ENCODE measurements at regions not wholly inside any gene's neighbourhood (a gene's known extent, or its start where the extent isn't known, plus 50 kb on each side); places are given as distances from the start of the nearest gene placed in this dataset.

DNA sequence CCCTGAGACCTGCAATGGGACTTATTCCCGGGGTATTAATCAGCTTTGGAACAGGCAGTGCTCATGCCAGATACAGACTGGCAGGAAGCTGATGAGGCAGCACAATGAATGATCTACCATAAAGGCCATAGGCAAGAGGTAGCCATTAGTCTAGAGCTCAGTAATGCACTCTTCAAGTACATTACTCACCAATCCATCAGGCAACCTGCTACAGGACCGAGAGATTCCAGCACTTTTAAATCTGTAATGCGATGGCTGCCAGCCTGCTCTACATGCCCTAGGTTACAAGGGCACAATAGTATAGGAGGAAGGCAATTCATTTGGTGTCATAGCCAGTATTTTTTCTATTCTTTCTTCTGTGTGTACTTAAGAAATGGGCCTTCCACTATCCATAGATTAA is 217.8 kb upstream of the PMFBP1 start:
- 82% methylated on average over 3 of the region's 3 CpGs for WGBS (ENCODE audit: insufficient coverage, low coverage, low lambda C conversion rate, missing lambda C conversion rate)
- ATAC-seq (no peak), DNase-seq (no peak)
- TF ChIP-seq POLR2A (IDR thresholded peaks at IDR 0.05), result no peak
- TF ChIP-seq, protein P1, sequence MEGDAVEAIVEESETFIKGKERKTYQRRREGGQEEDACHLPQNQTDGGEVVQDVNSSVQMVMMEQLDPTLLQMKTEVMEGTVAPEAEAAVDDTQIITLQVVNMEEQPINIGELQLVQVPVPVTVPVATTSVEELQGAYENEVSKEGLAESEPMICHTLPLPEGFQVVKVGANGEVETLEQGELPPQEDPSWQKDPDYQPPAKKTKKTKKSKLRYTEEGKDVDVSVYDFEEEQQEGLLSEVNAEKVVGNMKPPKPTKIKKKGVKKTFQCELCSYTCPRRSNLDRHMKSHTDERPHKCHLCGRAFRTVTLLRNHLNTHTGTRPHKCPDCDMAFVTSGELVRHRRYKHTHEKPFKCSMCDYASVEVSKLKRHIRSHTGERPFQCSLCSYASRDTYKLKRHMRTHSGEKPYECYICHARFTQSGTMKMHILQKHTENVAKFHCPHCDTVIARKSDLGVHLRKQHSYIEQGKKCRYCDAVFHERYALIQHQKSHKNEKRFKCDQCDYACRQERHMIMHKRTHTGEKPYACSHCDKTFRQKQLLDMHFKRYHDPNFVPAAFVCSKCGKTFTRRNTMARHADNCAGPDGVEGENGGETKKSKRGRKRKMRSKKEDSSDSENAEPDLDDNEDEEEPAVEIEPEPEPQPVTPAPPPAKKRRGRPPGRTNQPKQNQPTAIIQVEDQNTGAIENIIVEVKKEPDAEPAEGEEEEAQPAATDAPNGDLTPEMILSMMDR (IDR thresholded peaks at IDR 0.05), result no peak
- intact Hi-C loops (cut with DNase I), result no loop called here
- no peaks in the 10 kb centered on the region for H3K27me3 ChIP-seq
- no peaks in the 10 kb centered on the region for H3K36me3 ChIP-seq
- H3K9me3 ChIP-seq, result peaks cover 0 to 7% (median 0%) of the 10 kb centered on the region in 4 donors
- H3K27ac ChIP-seq, result no peak overlapping the region
- H3K4me1 ChIP-seq, result no peaks in the 10 kb centered on the region
- H3K4me3 ChIP-seq, result no peak overlapping the region

DNA sequence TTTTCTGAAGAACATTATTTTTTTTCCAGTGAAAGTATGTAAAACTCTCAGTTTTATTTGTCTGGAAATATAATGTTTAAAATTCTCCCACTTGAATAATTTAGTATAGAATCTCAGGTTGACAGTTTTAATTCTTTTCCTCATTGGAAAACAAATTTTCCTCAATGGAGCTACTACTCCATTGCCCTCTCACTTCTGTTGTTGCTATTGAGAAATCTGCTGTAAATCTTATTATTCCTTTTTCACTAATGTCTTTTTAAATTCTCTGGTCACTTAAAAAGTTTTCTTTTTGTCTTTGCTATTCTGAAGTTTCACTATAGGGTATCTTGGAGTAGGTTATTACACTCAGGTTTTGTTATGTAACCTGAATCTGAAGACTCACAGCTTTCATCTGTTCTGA is 216.1 kb upstream of the PMFBP1 start:
- H3K4me1 ChIP-seq, result no peaks in the 10 kb centered on the region
- H3K36me3 ChIP-seq, result no peaks in the 10 kb centered on the region
- intact Hi-C loops (cut with DNase I), result no loop called here
- TF ChIP-seq, protein P1 (IDR thresholded peaks at IDR 0.05), result no peak
- no peak for TF ChIP-seq POLR2A (IDR thresholded peaks at IDR 0.05)
- no peak overlapping the region for H3K27ac ChIP-seq
- H3K9me3 ChIP-seq, result peaks cover 0 to 7% (median 0%) of the 10 kb centered on the region in 4 donors
- H3K4me3 ChIP-seq, result no peak overlapping the region
- no peaks in the 10 kb centered on the region for H3K27me3 ChIP-seq
- DNase-seq, result no peak
- no peak for ATAC-seq

DNA sequence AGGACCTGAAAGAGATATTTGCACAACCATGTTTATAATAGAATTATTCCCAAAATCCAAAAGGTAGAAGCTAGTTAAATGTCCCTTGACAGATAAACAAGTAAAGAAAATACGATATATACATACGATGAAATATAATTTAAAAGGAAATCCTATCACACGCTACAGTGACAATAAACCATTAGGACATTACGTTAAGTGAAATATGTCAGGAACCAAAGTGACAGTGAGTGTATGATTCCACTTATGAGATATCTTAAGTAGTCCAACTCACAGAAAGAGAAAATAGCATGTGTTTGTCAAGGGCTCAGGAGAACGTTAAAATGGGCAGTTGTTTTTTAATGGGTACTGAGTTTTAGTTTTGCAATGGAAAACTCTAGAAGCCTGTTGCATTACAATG is 212.7 kb upstream of the PMFBP1 start:
- no peak for TF ChIP-seq POLR2A (IDR thresholded peaks at IDR 0.05)
- TF ChIP-seq, protein P1 (IDR thresholded peaks at IDR 0.05), result no peak
- DNase-seq, result no peak
- H3K27ac ChIP-seq, result no peak overlapping the region
- no peaks in the 10 kb centered on the region for H3K36me3 ChIP-seq
- H3K9me3 ChIP-seq, result peaks cover 0 to 7% (median 0%) of the 10 kb centered on the region in 4 donors
- ATAC-seq, result no peak
- H3K4me1 ChIP-seq, result no peaks in the 10 kb centered on the region
- H3K4me3 ChIP-seq, result no peak overlapping the region
- intact Hi-C loops (cut with DNase I), result no loop called here
- H3K27me3 ChIP-seq, result no peaks in the 10 kb centered on the region
- 89% methylated on average over 5 of the region's 5 CpGs for WGBS (ENCODE audit: insufficient coverage, low coverage, low lambda C conversion rate, missing lambda C conversion rate)

DNA sequence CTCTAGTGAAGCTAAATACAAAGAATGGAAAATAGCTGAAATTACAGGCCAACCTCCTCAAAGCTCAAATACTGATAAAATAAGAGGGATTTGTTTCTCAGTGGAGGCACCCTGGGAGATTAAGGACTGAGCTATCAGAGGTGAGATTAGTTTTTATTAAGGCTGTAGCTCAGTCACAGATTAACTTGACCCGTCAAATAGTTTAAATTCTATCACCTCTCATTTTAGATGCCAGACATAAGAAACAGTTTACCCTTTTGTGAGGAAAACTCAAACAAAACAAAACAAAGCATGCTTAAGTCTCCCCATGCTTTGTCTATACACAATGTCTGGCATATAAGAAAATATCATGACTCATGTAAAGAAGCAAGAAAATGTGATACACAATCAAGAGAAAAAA is 208.3 kb upstream of the PMFBP1 start:
- H3K27ac ChIP-seq, result no peak overlapping the region
- no peaks in the 10 kb centered on the region for H3K27me3 ChIP-seq
- 47% methylated on average over 1 of the region's 1 CpG for WGBS (ENCODE audit: insufficient coverage, low coverage, low lambda C conversion rate, missing lambda C conversion rate)
- no peak for DNase-seq
- H3K9me3 ChIP-seq, result no peaks in the 10 kb centered on the region
- TF ChIP-seq, protein P1 (IDR thresholded peaks at IDR 0.05), result no peak
- TF ChIP-seq POLR2A (IDR thresholded peaks at IDR 0.05), result no peak
- H3K4me1 ChIP-seq, result no peaks in the 10 kb centered on the region
- H3K36me3 ChIP-seq, result no peaks in the 10 kb centered on the region
- intact Hi-C loops (cut with DNase I), result no loop called here
- ATAC-seq, result no peak
- H3K4me3 ChIP-seq, result no peak overlapping the region

DNA sequence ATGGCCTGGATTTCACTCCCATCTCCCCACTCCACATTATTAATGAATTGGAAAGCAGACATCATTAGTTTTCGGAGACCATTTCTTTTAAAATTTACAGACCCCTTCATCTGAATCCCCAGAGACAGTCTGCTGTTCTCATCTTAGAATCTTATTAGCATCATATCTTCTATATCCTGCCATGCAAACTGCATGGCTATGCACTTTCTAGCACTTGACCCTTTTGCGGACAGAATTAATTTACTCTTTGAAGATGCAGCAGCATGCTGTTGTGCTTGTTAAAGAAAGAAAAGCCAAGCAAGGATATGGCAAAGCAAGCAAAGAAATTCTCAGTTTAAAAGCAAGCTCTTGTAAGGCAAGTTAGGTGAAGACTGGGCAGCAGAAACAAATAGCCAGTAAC is 201.2 kb upstream of the PMFBP1 start:
- ATAC-seq (no peak), DNase-seq (no peak)
- H3K9me3 ChIP-seq, result no peaks in the 10 kb centered on the region
- no peaks in the 10 kb centered on the region for H3K36me3 ChIP-seq
- intact Hi-C loops (cut with DNase I), result no loop called here
- no peak overlapping the region for H3K4me3 ChIP-seq
- H3K27me3 ChIP-seq, result no peaks in the 10 kb centered on the region
- H3K4me1 ChIP-seq, result no peaks in the 10 kb centered on the region
- TF ChIP-seq, protein P1 (IDR thresholded peaks at IDR 0.05), result no peak
- no peak for TF ChIP-seq POLR2A (IDR thresholded peaks at IDR 0.05)
- H3K27ac ChIP-seq, result no peak overlapping the region
- WGBS (ENCODE audit: insufficient coverage, low coverage, low lambda C conversion rate, missing lambda C conversion rate), result 76% methylated on average over 2 of the region's 2 CpGs

Measured in right lobe of liver (tissue), 6 donors.